ENCODE measurements at regions not wholly inside any gene's neighbourhood (a gene's known extent, or its start where the extent isn't known, plus 50 kb on each side); places are given as distances from the start of the nearest gene placed in this dataset.
A peak's percentile ranks its signal among the peaks of the same experiment; 100 is the strongest.

- Histone ChIP-seq H3K9ac (ENCODE audit: low read length) (no peak overlapping the region), H2BK120ac (ENCODE audit: low read depth, low read length) (no peak overlapping the region), H4K8ac (ENCODE audit: low read depth, low read length) (no peak overlapping the region), H3K23ac (ENCODE audit: low read length) (no peak overlapping the region), H4K5ac (ENCODE audit: low read length) (no peak overlapping the region), H3K79me2 (ENCODE audit: control insufficient read depth, insufficient read depth, low read length) (no peaks in the 10 kb centered on the region), H3K4me1 (ENCODE audit: control insufficient read depth, low read depth, low read length) (no peaks in the 10 kb centered on the region), H3K4me2 (ENCODE audit: low read length) (no peak overlapping the region), H3K79me1 (ENCODE audit: low read length) (no peaks in the 10 kb centered on the region), H3K56ac (ENCODE audit: low read length) (no peak overlapping the region), H3K27me3 (ENCODE audit: insufficient read depth, low read length, poor library complexity) (no peaks in the 10 kb centered on the region), H3K18ac (ENCODE audit: low read length) (no peak overlapping the region), H3K4ac (ENCODE audit: low read depth, low read length) (no peak overlapping the region), H3K27ac (ENCODE audit: low read depth, low read length) (no peak overlapping the region), H3K4me3 (ENCODE audit: low read length) (no peak overlapping the region), H3K36me3 (ENCODE audit: control insufficient read depth, insufficient read depth, low read length) (no peaks in the 10 kb centered on the region), H2BK15ac (replicated peaks; ENCODE audit: low read depth) (no peak overlapping the region), H2AK5ac (ENCODE audit: low read length) (no peak overlapping the region), H2BK5ac (ENCODE audit: low read length) (no peak overlapping the region)
- peak; percentile 52 for DNase-seq
- WGBS (ENCODE audit: extremely low coverage, insufficient coverage, low lambda C conversion rate): no CpG with 5 or more reads among the region's 1 CpG
These were observed 331.0 kb upstream of the RGMA start for GRCh38 chr15:93420050-93420452.

GRCh38 chr15:93418566-93418965 is 329.6 kb upstream of the RGMA start:
- Histone ChIP-seq H3K4me1 (ENCODE audit: control insufficient read depth, low read depth, low read length) (peaks cover 2% of the 10 kb centered on the region), H2BK120ac (ENCODE audit: low read depth, low read length) (no peak overlapping the region), H4K8ac (ENCODE audit: low read depth, low read length) (no peak overlapping the region), H3K36me3 (ENCODE audit: control insufficient read depth, insufficient read depth, low read length) (no peaks in the 10 kb centered on the region), H3K9ac (ENCODE audit: low read length) (no peak overlapping the region), H2BK15ac (replicated peaks; ENCODE audit: low read depth) (no peak overlapping the region), H3K27ac (ENCODE audit: low read depth, low read length) (no peak overlapping the region), H2AK5ac (ENCODE audit: low read length) (no peak overlapping the region), H4K5ac (ENCODE audit: low read length) (no peak overlapping the region), H2BK5ac (ENCODE audit: low read length) (no peak overlapping the region), H3K4ac (ENCODE audit: low read depth, low read length) (no peak overlapping the region), H3K18ac (ENCODE audit: low read length) (no peak overlapping the region), H3K4me3 (ENCODE audit: low read length) (no peak overlapping the region), H3K56ac (ENCODE audit: low read length) (no peak overlapping the region), H3K27me3 (ENCODE audit: insufficient read depth, low read length, poor library complexity) (no peaks in the 10 kb centered on the region), H3K79me2 (ENCODE audit: control insufficient read depth, insufficient read depth, low read length) (no peaks in the 10 kb centered on the region), H3K79me1 (ENCODE audit: low read length) (no peaks in the 10 kb centered on the region), H3K4me2 (ENCODE audit: low read length) (no peak overlapping the region), H3K23ac (ENCODE audit: low read length) (no peak overlapping the region)
- WGBS (ENCODE audit: extremely low coverage, insufficient coverage, low lambda C conversion rate): no CpG with 5 or more reads among the region's 6 CpGs
- DNase-seq: peak; percentile 87

- Histone ChIP-seq H3K27me3 (ENCODE audit: insufficient read depth, low read length, poor library complexity) (no peaks in the 10 kb centered on the region), H3K4me2 (ENCODE audit: low read length) (no peak overlapping the region), H3K4me1 (ENCODE audit: control insufficient read depth, low read depth, low read length) (peaks cover 3% of the 10 kb centered on the region), H3K4ac (ENCODE audit: low read depth, low read length) (no peak overlapping the region), H3K18ac (ENCODE audit: low read length) (no peak overlapping the region), H3K9ac (ENCODE audit: low read length) (no peak overlapping the region), H3K4me3 (ENCODE audit: low read length) (no peak overlapping the region), H3K36me3 (ENCODE audit: control insufficient read depth, insufficient read depth, low read length) (no peaks in the 10 kb centered on the region), H3K23ac (ENCODE audit: low read length) (no peak overlapping the region), H2AK5ac (ENCODE audit: low read length) (no peak overlapping the region), H3K56ac (ENCODE audit: low read length) (no peak overlapping the region), H3K27ac (ENCODE audit: low read depth, low read length) (no peak overlapping the region), H4K8ac (ENCODE audit: low read depth, low read length) (no peak overlapping the region), H3K79me1 (ENCODE audit: low read length) (no peaks in the 10 kb centered on the region), H2BK5ac (ENCODE audit: low read length) (no peak overlapping the region), H4K5ac (ENCODE audit: low read length) (no peak overlapping the region), H2BK15ac (replicated peaks; ENCODE audit: low read depth) (no peak overlapping the region), H3K79me2 (ENCODE audit: control insufficient read depth, insufficient read depth, low read length) (no peaks in the 10 kb centered on the region), H2BK120ac (ENCODE audit: low read depth, low read length) (no peak overlapping the region)
- peak; percentile 28 for DNase-seq
- WGBS (ENCODE audit: extremely low coverage, insufficient coverage, low lambda C conversion rate): no CpG with 5 or more reads among the region's 6 CpGs
These were observed 328.6 kb upstream of the RGMA start for GRCh38 chr15:93417631-93418030.

- Histone ChIP-seq H3K36me3 (ENCODE audit: control insufficient read depth, insufficient read depth, low read length) (no peaks in the 10 kb centered on the region), H3K27ac (ENCODE audit: low read depth, low read length) (no peak overlapping the region), H3K18ac (ENCODE audit: low read length) (no peak overlapping the region), H3K9ac (ENCODE audit: low read length) (no peak overlapping the region), H2BK120ac (ENCODE audit: low read depth, low read length) (no peak overlapping the region), H3K79me1 (ENCODE audit: low read length) (no peaks in the 10 kb centered on the region), H3K4me2 (ENCODE audit: low read length) (no peak overlapping the region), H3K23ac (ENCODE audit: low read length) (no peak overlapping the region), H3K4ac (ENCODE audit: low read depth, low read length) (no peak overlapping the region), H3K27me3 (ENCODE audit: insufficient read depth, low read length, poor library complexity) (no peaks in the 10 kb centered on the region), H4K8ac (ENCODE audit: low read depth, low read length) (no peak overlapping the region), H3K4me3 (ENCODE audit: low read length) (no peak overlapping the region), H2BK5ac (ENCODE audit: low read length) (no peak overlapping the region), H3K4me1 (ENCODE audit: control insufficient read depth, low read depth, low read length) (peaks cover 3% of the 10 kb centered on the region), H2AK5ac (ENCODE audit: low read length) (no peak overlapping the region), H3K56ac (ENCODE audit: low read length) (no peak overlapping the region), H4K5ac (ENCODE audit: low read length) (no peak overlapping the region), H3K79me2 (ENCODE audit: control insufficient read depth, insufficient read depth, low read length) (no peaks in the 10 kb centered on the region), H2BK15ac (replicated peaks; ENCODE audit: low read depth) (no peak overlapping the region)
- no peak for DNase-seq
- WGBS (ENCODE audit: extremely low coverage, insufficient coverage, low lambda C conversion rate): no CpG with 5 or more reads among the region's 6 CpGs
These were observed 328.1 kb upstream of the RGMA start for GRCh38 chr15:93417156-93417555.

- Histone ChIP-seq H3K27ac (ENCODE audit: low read depth, low read length) (no peak overlapping the region), H3K4me1 (ENCODE audit: control insufficient read depth, low read depth, low read length) (peaks cover 3% of the 10 kb centered on the region), H2BK120ac (ENCODE audit: low read depth, low read length) (no peak overlapping the region), H3K4ac (ENCODE audit: low read depth, low read length) (no peak overlapping the region), H4K5ac (ENCODE audit: low read length) (no peak overlapping the region), H4K8ac (ENCODE audit: low read depth, low read length) (no peak overlapping the region), H3K4me2 (ENCODE audit: low read length) (no peak overlapping the region), H3K23ac (ENCODE audit: low read length) (no peak overlapping the region), H2BK5ac (ENCODE audit: low read length) (no peak overlapping the region), H3K27me3 (ENCODE audit: insufficient read depth, low read length, poor library complexity) (no peaks in the 10 kb centered on the region), H3K79me1 (ENCODE audit: low read length) (no peaks in the 10 kb centered on the region), H2BK15ac (replicated peaks; ENCODE audit: low read depth) (no peak overlapping the region), H3K56ac (ENCODE audit: low read length) (peak overlapping the region; percentile 35), H3K79me2 (ENCODE audit: control insufficient read depth, insufficient read depth, low read length) (no peaks in the 10 kb centered on the region), H3K36me3 (ENCODE audit: control insufficient read depth, insufficient read depth, low read length) (no peaks in the 10 kb centered on the region), H2AK5ac (ENCODE audit: low read length) (peak overlapping the region; percentile 27), H3K4me3 (ENCODE audit: low read length) (no peak overlapping the region), H3K9ac (ENCODE audit: low read length) (no peak overlapping the region), H3K18ac (ENCODE audit: low read length) (no peak overlapping the region)
- no peak for DNase-seq
- WGBS (ENCODE audit: extremely low coverage, insufficient coverage, low lambda C conversion rate): no CpG with 5 or more reads among the region's 3 CpGs
These were observed 326.6 kb upstream of the RGMA start for GRCh38 chr15:93415576-93415975.

- no peaks in the 10 kb centered on the region for H3K79me1 ChIP-seq (ENCODE audit: low read length)
- WGBS (ENCODE audit: extremely low coverage, insufficient coverage, low lambda C conversion rate): no CpG with 5 or more reads among the region's 11 CpGs
- no peak overlapping the region for H3K9ac ChIP-seq (ENCODE audit: low read length)
- H2BK15ac ChIP-seq (replicated peaks; ENCODE audit: low read depth): no peak overlapping the region
- H3K4me2 ChIP-seq (ENCODE audit: low read length): no peak overlapping the region
- no peak overlapping the region for H3K23ac ChIP-seq (ENCODE audit: low read length)
- H3K56ac ChIP-seq (ENCODE audit: low read length): no peak overlapping the region
- no peaks in the 10 kb centered on the region for H3K79me2 ChIP-seq (ENCODE audit: control insufficient read depth, insufficient read depth, low read length)
- H2BK120ac ChIP-seq (ENCODE audit: low read depth, low read length): no peak overlapping the region
- no peaks in the 10 kb centered on the region for H3K36me3 ChIP-seq (ENCODE audit: control insufficient read depth, insufficient read depth, low read length)
- H2AK5ac ChIP-seq (ENCODE audit: low read length): no peak overlapping the region
- H2BK5ac ChIP-seq (ENCODE audit: low read length): no peak overlapping the region
- no peak overlapping the region for H3K4ac ChIP-seq (ENCODE audit: low read depth, low read length)
- no peak overlapping the region for H4K5ac ChIP-seq (ENCODE audit: low read length)
- H3K27ac ChIP-seq (ENCODE audit: low read depth, low read length): no peak overlapping the region
- H4K8ac ChIP-seq (ENCODE audit: low read depth, low read length): no peak overlapping the region
- H3K4me1 ChIP-seq (ENCODE audit: control insufficient read depth, low read depth, low read length): peaks cover 3% of the 10 kb centered on the region
- H3K4me3 ChIP-seq (ENCODE audit: low read length): no peak overlapping the region
- no peak overlapping the region for H3K18ac ChIP-seq (ENCODE audit: low read length)
- no peak for DNase-seq
- no peaks in the 10 kb centered on the region for H3K27me3 ChIP-seq (ENCODE audit: insufficient read depth, low read length, poor library complexity)
These were observed 325.7 kb upstream of the RGMA start for GRCh38 chr15:93414576-93415231.
